ENCODE measurements at regions not wholly inside any gene's neighbourhood (a gene's known extent, or its start where the extent isn't known, plus 50 kb on each side); places are given as distances from the start of the nearest gene placed in this dataset.

DNA sequence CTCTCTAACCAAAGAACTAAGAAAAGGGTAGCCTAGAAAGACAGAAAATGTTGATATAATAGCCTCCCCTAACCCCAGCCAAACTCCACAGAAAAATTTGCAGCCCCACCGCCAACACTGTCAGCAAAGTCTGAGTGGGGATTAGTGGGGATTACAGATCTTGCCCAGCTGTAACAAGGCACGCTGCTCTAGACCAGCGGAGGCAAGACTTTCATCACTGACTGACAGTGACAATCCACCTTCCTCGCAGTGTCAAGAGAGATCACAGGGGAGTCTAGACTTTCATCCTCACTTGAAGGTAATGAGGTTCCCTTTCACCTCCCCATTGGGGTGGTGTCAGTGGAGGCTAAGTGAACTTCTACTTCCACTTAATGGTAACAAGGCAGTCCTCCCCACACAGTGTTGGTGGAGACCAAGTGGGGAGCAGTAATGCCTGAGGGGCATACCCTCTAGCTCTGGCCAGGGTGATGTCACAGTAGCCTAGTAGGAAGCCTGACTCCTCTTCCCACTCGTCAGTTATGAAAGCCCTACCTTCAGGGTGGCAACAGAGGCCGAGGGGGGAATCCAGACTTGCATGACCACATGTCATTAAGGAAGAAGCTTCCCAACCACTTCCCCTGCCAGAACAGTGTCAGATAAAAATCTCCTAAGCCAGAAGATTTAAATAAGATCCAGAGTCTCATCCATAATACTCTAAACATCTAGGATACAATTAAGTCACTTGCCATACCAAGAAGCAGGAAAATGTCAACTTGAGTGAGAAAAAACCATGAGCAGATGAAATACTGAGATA is 91.7 kb upstream of the RASSF8 start:
- no peaks in the 10 kb centered on the region for H3K9me3 ChIP-seq
- TF ChIP-seq EP300 (IDR thresholded peaks at IDR 0.05) (no peak), POLR2A (IDR thresholded peaks at IDR 0.05) (no peak)
- TF ChIP-seq, protein P1, sequence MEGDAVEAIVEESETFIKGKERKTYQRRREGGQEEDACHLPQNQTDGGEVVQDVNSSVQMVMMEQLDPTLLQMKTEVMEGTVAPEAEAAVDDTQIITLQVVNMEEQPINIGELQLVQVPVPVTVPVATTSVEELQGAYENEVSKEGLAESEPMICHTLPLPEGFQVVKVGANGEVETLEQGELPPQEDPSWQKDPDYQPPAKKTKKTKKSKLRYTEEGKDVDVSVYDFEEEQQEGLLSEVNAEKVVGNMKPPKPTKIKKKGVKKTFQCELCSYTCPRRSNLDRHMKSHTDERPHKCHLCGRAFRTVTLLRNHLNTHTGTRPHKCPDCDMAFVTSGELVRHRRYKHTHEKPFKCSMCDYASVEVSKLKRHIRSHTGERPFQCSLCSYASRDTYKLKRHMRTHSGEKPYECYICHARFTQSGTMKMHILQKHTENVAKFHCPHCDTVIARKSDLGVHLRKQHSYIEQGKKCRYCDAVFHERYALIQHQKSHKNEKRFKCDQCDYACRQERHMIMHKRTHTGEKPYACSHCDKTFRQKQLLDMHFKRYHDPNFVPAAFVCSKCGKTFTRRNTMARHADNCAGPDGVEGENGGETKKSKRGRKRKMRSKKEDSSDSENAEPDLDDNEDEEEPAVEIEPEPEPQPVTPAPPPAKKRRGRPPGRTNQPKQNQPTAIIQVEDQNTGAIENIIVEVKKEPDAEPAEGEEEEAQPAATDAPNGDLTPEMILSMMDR (IDR thresholded peaks at IDR 0.05) = no peak
- WGBS, 3 donors = 84 to 86% (median 85%) methylated on average over 6 of the region's 6 CpGs
- H3K4me3 ChIP-seq = no peak overlapping the region
- intact Hi-C loops (cut with DNase I) = no loop called here
- DNase-seq = no peak
- H3K27ac ChIP-seq = no peak overlapping the region
- no peaks in the 10 kb centered on the region for H3K4me1 ChIP-seq (ENCODE audit: insufficient read depth)
- no peaks in the 10 kb centered on the region for H3K36me3 ChIP-seq
- H3K27me3 ChIP-seq = no peaks in the 10 kb centered on the region

DNA sequence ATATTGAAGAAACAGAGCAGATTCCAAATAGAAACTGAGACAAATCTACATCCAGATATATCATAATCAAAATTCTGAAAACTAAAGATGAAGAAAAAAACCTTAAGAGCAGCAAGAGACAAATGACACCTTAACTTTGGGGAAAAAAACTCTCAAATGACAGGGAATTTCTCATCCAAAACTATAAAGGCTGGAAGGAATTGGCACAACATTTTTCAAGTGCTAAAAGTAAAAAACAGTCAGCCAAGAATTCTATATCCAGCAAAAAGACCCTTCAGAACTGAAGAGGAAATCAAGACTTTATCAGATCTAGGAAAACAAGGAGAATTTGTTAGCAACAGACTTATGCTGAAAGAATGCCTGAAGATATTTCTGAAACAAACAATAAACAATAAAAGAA is 90.3 kb upstream of the RASSF8 start:
- no peaks in the 10 kb centered on the region for H3K9me3 ChIP-seq
- H3K36me3 ChIP-seq = no peaks in the 10 kb centered on the region
- no peak overlapping the region for H3K27ac ChIP-seq
- no peaks in the 10 kb centered on the region for H3K27me3 ChIP-seq
- intact Hi-C loops (cut with DNase I) = no loop called here
- TF ChIP-seq EP300 (IDR thresholded peaks at IDR 0.05) = no peak
- TF ChIP-seq, protein P1 (IDR thresholded peaks at IDR 0.05) = no peak
- no peak for TF ChIP-seq POLR2A (IDR thresholded peaks at IDR 0.05)
- H3K4me1 ChIP-seq (ENCODE audit: insufficient read depth) = no peaks in the 10 kb centered on the region
- no peak overlapping the region for H3K4me3 ChIP-seq
- DNase-seq = no peak

- intact Hi-C loops (cut with DNase I) = no loop called here
- Histone ChIP-seq H3K36me3 (no peaks in the 10 kb centered on the region), H3K4me1 (ENCODE audit: insufficient read depth) (no peaks in the 10 kb centered on the region), H3K9me3 (no peaks in the 10 kb centered on the region), H3K4me3 (no peak overlapping the region), H3K27me3 (no peaks in the 10 kb centered on the region), H3K27ac (no peak overlapping the region)
- TF ChIP-seq EP300 (IDR thresholded peaks at IDR 0.05) (no peak), POLR2A (IDR thresholded peaks at IDR 0.05) (no peak)
- TF ChIP-seq, protein P1 (IDR thresholded peaks at IDR 0.05) = no peak
- no peak for DNase-seq
Observed at GRCh38 chr12:25872137-25872536, 86.3 kb upstream of the RASSF8 start.

DNA sequence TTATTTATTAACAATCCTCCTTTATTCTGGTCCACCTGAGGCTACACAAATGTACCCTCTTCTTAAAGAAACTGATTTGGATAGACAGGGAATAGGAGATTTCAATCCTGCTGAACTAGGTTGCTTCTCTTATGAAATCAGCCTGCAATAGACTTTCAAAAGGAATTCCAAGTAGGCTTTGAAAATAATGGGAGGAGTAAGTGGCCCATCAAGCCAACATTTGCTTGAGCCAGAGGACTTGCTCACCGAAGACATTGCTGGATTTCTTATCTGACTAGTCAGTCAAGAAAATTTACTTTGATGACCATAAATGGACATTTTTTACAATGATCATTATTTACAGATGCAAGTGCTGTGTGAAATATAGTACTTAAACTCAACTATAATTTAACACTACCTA is 82.8 kb upstream of the RASSF8 start:
- Histone ChIP-seq H3K36me3 (no peaks in the 10 kb centered on the region), H3K27ac (no peak overlapping the region), H3K4me3 (no peak overlapping the region), H3K27me3 (no peaks in the 10 kb centered on the region), H3K4me1 (ENCODE audit: insufficient read depth) (no peaks in the 10 kb centered on the region), H3K9me3 (no peaks in the 10 kb centered on the region)
- TF ChIP-seq, protein P1 (IDR thresholded peaks at IDR 0.05) = no peak
- TF ChIP-seq POLR2A (IDR thresholded peaks at IDR 0.05) (no peak), EP300 (IDR thresholded peaks at IDR 0.05) (no peak)
- intact Hi-C loops (cut with DNase I) = no loop called here
- WGBS, 3 donors = 31 to 50% (median 45%) methylated on average over 1 of the region's 1 CpG
- DNase-seq = no peak
